ENCODE measurements at regions not wholly inside any gene's neighbourhood (a gene's known extent, or its start where the extent isn't known, plus 50 kb on each side); places are given as distances from the start of the nearest gene placed in this dataset.

DNA sequence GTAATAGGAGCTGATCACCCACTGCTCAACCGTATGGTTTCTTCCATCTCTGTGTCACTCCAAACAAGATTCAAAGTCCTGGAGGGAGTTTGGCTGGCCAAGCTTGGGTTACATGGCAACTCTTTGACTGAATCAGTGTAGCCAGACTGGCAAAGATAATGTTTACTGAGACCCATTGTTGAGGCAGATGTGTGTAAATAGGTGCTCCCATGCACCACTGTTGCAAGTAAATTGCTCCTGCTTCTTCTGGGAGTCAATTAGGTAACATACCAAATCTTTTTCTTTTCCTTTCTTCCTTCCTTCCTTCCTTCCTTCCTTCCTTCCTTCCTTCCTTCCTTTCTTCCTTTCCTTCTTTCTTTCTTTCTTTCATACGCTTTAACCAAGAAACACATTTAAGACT, 86.3 kb upstream of the DHX40 start:
- no peak for TF ChIP-seq CTCF (IDR thresholded peaks at IDR 0.05)
- no peak for DNase-seq
- H3K27ac Mint-ChIP-seq: no peak overlapping the region
- H3K36me3 Mint-ChIP-seq (ENCODE audit: low read depth): no peaks in the 10 kb centered on the region
- peaks cover 17% of the 10 kb centered on the region for H3K4me1 Mint-ChIP-seq
- peaks cover 12% of the 10 kb centered on the region for H3K9me3 Mint-ChIP-seq
- H3K4me3 Mint-ChIP-seq: no peak overlapping the region
- H3K27me3 Mint-ChIP-seq (ENCODE audit: low read depth, poor library complexity): peaks cover 3% of the 10 kb centered on the region

DNA sequence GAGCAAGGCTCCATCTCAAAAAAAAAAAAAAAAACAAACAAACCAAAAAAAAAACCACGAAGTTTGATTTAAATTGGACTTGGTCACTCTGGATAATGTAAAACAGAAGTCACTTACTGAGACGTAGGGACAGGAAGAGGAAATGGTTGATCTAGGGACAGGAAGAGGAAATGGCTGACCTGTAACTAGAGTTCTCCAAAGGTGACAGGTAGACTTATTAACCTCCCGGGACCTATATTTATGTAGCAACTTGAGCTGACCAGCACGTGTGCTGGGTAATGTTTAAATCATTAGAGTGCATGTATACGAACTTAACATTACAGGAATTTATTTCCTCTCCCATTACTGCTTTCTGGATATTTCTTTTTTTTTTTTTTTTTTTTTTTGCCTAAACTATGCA, 81.5 kb upstream of the DHX40 start:
- peaks cover 14% of the 10 kb centered on the region for H3K9me3 Mint-ChIP-seq
- H3K4me3 Mint-ChIP-seq: no peak overlapping the region
- no peak for DNase-seq
- H3K27me3 Mint-ChIP-seq (ENCODE audit: low read depth, poor library complexity): peaks cover 10% of the 10 kb centered on the region
- no peaks in the 10 kb centered on the region for H3K36me3 Mint-ChIP-seq (ENCODE audit: low read depth)
- no peak for TF ChIP-seq CTCF (IDR thresholded peaks at IDR 0.05)
- H3K4me1 Mint-ChIP-seq: peaks cover 17% of the 10 kb centered on the region
- H3K27ac Mint-ChIP-seq: peak overlapping the region; percentile 82

DNA sequence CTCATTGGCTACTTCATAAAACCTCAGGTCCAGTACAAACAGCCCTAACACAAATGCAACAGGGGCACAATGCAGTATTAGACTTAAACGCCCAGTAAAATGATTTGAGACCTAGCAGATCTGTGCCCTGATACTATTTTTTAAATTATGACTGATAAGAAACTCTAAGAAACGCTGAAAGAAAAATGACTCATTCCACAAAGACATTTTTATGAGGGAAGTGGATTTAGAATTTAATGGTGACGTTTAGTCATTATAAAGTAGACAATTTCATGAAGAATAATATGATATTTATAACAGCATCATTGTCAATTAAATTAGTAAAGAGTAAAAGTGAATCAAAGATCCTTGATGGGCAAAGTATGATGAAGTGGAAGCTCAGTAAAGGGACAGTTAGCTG, 80.4 kb upstream of the DHX40 start:
- peaks cover 10% of the 10 kb centered on the region for H3K27me3 Mint-ChIP-seq (ENCODE audit: low read depth, poor library complexity)
- no peak overlapping the region for H3K4me3 Mint-ChIP-seq
- peaks cover 12% of the 10 kb centered on the region for H3K4me1 Mint-ChIP-seq
- H3K36me3 Mint-ChIP-seq (ENCODE audit: low read depth): no peaks in the 10 kb centered on the region
- no peak for TF ChIP-seq CTCF (IDR thresholded peaks at IDR 0.05)
- peaks cover 14% of the 10 kb centered on the region for H3K9me3 Mint-ChIP-seq
- H3K27ac Mint-ChIP-seq: no peak overlapping the region
- no peak for DNase-seq

DNA sequence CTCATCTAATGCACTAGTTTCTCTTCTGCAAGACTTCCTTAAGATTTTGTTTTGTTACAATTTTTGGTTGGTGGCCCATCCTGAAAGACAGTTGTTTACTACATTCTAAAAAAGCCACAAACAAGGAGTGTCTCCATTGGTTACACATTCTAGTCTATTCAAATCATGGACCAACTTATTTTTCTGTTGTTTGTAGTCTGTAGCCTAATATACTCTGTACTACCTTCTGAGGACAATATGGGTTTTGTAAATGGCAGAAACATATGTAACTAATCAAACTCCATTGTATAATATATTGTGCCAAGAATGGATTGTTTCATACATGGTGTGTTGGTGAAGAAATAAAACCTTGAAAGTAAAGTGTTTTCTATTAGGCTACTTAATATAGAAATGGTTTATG, 79.5 kb upstream of the DHX40 start:
- no peaks in the 10 kb centered on the region for H3K36me3 Mint-ChIP-seq (ENCODE audit: low read depth)
- H3K9me3 Mint-ChIP-seq: peaks cover 14% of the 10 kb centered on the region
- peaks cover 12% of the 10 kb centered on the region for H3K4me1 Mint-ChIP-seq
- DNase-seq: no peak
- H3K4me3 Mint-ChIP-seq: no peak overlapping the region
- peaks cover 14% of the 10 kb centered on the region for H3K27me3 Mint-ChIP-seq (ENCODE audit: low read depth, poor library complexity)
- no peak for TF ChIP-seq CTCF (IDR thresholded peaks at IDR 0.05)
- H3K27ac Mint-ChIP-seq: no peak overlapping the region

GRCh38 chr17:59487161-59487873, 78.1 kb upstream of the DHX40 start:
- DNase-seq: no peak
- Mint-ChIP-seq H3K4me1 (peaks cover 7% of the 10 kb centered on the region), H3K4me3 (no peak overlapping the region), H3K27me3 (ENCODE audit: low read depth, poor library complexity) (peaks cover 18% of the 10 kb centered on the region), H3K27ac (no peak overlapping the region), H3K9me3 (peaks cover 9% of the 10 kb centered on the region), H3K36me3 (ENCODE audit: low read depth) (no peaks in the 10 kb centered on the region)
- no peak for TF ChIP-seq CTCF (IDR thresholded peaks at IDR 0.05)

DNA sequence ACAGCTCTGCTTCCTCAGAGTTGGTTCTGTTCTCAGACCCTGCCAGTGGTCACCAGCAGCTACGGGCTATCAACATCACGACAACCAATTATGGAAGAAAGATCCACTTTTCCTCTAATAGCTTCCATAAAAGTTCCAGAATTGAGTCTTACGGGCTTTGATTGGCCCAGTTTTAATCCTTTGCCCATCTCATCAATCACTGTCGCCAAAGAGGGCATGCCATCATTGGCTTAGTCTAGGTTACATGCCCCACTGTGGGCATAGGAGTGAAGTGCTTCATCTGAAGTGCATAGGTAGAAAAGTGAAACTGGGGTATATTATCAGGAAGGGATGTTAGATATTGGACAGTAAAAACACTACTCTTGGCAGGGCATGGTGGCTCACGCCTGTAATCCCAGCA, 76.6 kb upstream of the DHX40 start:
- DNase-seq: no peak
- Mint-ChIP-seq H3K4me3 (no peak overlapping the region), H3K9me3 (peaks cover 4% of the 10 kb centered on the region), H3K4me1 (peaks cover 6% of the 10 kb centered on the region), H3K27me3 (ENCODE audit: low read depth, poor library complexity) (peaks cover 18% of the 10 kb centered on the region), H3K27ac (no peak overlapping the region), H3K36me3 (ENCODE audit: low read depth) (no peaks in the 10 kb centered on the region)
- TF ChIP-seq CTCF (IDR thresholded peaks at IDR 0.05): no peak
